HCT116 (cell line): ENCODE measurements at regions not wholly inside any gene's neighbourhood (a gene's known extent, or its start where the extent isn't known, plus 50 kb on each side); places are given as distances from the start of the nearest gene placed in this dataset.

Experiments
- ATAC-seq: fragments of 200-7000 bp; cut with Tn5 transposase; 2 replicates; pipeline ENCODE4 v1.9.1; 2020; ENCODE audit warnings: mild to moderate bottlenecking, moderate library complexity
- BruUV-seq: library from RNA; stranded (reverse); fragments of 400-500 nt; replicated peaks from 2 replicates; lab custom pipeline; 2021; lab: Mats Ljungman, UMichigan
- CTCF ChIA-PET: fragments of 300-600 bp; sonication (Branson Sonifier 250); formaldehyde crosslinking; loops from one replicate; lab custom pipeline; 2021; ENCODE audit warnings: antibody characterized with exemption; lab: Charles Lee
- POLR2A ChIA-PET: fragments of 300-600, 350-600 bp; sonication (Branson Sonifier 250); formaldehyde crosslinking; loops from one replicate; lab custom pipeline; 2021; ENCODE audit warnings: antibody characterized with exemption; lab: Charles Lee
- RAD21 ChIA-PET, 2 experiments: fragments of 300-600 bp; sonication (Branson Sonifier 250); formaldehyde crosslinking; loops; one replicate each; lab custom pipeline; 2023; ENCODE audit warnings: low total read pairs in 2 of 2; ENCODE audit not compliant: uncharacterized antibody in 2 of 2, unreplicated experiment in 2 of 2, low non-redundant PET in 1 of 2; lab: Charles Lee
- DNase-seq: peaks from one replicate; pipeline ENCODE4 v3.0.0-alpha.2; 2010; ENCODE audit warnings: low read depth, low spot score
- H2AFZ ChIP-seq: fragments of 200-600 bp; shearing (Covaris generic), sonication (generic); 2 replicates; pipeline ENCODE4 v1.6.1; 2017; ENCODE audit warnings: low read depth, mixed run types, mixed read lengths, antibody characterized with exemption, low read length; ENCODE audit not compliant: poor library complexity, severe bottlenecking
- H3K27ac ChIP-seq: 2 replicates; pipeline ENCODE4 v1.5.1; 2012; ENCODE audit warnings: low read depth, low read length
- H3K27me3 ChIP-seq: fragments of 200-600 bp; sonication (generic); 2 replicates; pipeline ENCODE4 v1.6.1; 2016; ENCODE audit warnings: mixed run types, low read length, mixed read lengths; ENCODE audit not compliant: insufficient read depth
- H3K36me3 ChIP-seq, 2 experiments: fragments of 200-500 bp in 1 of 2; fragments of 200-600 bp in 1 of 2; sonication (Bioruptor generic) in 1 of 2; sonication (generic) in 1 of 2; 2 replicates each; pipeline versions ENCODE4 v1.5.1 to v1.6.1; 2014 to 2016; ENCODE audit warnings: low read length in 2 of 2, inconsistent platforms in 1 of 2, mixed read lengths in 1 of 2, mixed run types in 1 of 2; ENCODE audit not compliant: insufficient read depth in 2 of 2, control insufficient read depth in 1 of 2
- H3K4me1 ChIP-seq, 2 experiments: fragments of 200-600 bp in 1 of 2; sonication (generic) in 1 of 2; 2 replicates each; pipeline versions ENCODE4 v1.5.1 to v1.6.1; 2012 to 2017; ENCODE audit warnings: low read length in 2 of 2, inconsistent platforms in 1 of 2, mild to moderate bottlenecking in 1 of 2, mixed read lengths in 1 of 2, mixed run types in 1 of 2, moderate library complexity in 1 of 2; ENCODE audit not compliant: insufficient read depth in 2 of 2, control insufficient read depth in 1 of 2
- H3K4me2 ChIP-seq: fragments of 200-600 bp; sonication (generic); 2 replicates; pipeline ENCODE4 v1.6.1; 2017; ENCODE audit warnings: mixed run types, low read length, mixed read lengths
- H3K4me3 ChIP-seq, 2 experiments: fragments of 200-600 bp in 1 of 2; sonication (generic) in 1 of 2; replicated peaks in 1 of 2; 2 replicates each; pipeline ENCODE4 v1.5.1; 2011 to 2016; ENCODE audit warnings: low read length in 2 of 2, control low read depth in 1 of 2, low read depth in 1 of 2, mild to moderate bottlenecking in 1 of 2, mixed read lengths in 1 of 2, mixed run types in 1 of 2
- H3K79me2 ChIP-seq: fragments of 200-600 bp; sonication (generic); 2 replicates; pipeline ENCODE4 v1.6.1; 2017; ENCODE audit warnings: mild to moderate bottlenecking, mixed run types, low read length, moderate library complexity, mixed read lengths; ENCODE audit not compliant: insufficient read depth
- H3K9ac ChIP-seq: fragments of 200-600 bp; sonication (generic); 2 replicates; pipeline ENCODE4 v1.6.1; 2016; ENCODE audit warnings: low read length, mixed read lengths
- H3K9me2 ChIP-seq: fragments of 200-600 bp; sonication (generic), shearing (Covaris generic); 2 replicates; pipeline ENCODE4 v1.6.1; 2017; ENCODE audit warnings: mixed run types, mild to moderate bottlenecking, moderate library complexity; ENCODE audit not compliant: insufficient read depth
- H3K9me3 ChIP-seq, 2 experiments: fragments of 200-500 bp in 1 of 2; fragments of 200-600 bp in 1 of 2; sonication (Bioruptor generic) in 1 of 2; sonication (generic) in 1 of 2; 2 replicates each; pipeline ENCODE4 v1.6.1; 2014 to 2017; ENCODE audit warnings: low read length in 2 of 2, mixed read lengths in 2 of 2, inconsistent platforms in 1 of 2, low read depth in 1 of 2, mild to moderate bottlenecking in 1 of 2, mixed run types in 1 of 2, moderate library complexity in 1 of 2; ENCODE audit not compliant: control insufficient read depth in 1 of 2, insufficient read depth in 1 of 2
- H4K20me1 ChIP-seq: fragments of 200-600 bp; sonication (generic), shearing (Covaris generic); 2 replicates; pipeline ENCODE4 v1.6.1; 2017; ENCODE audit warnings: mixed run types, mild to moderate bottlenecking, moderate library complexity; ENCODE audit not compliant: insufficient read depth
- EGR1 ChIP-seq: IDR thresholded peaks from 2 replicates; pipeline ENCODE4 v1.6.1; 2012; ENCODE audit warnings: low read depth
- EZH2 ChIP-seq: fragments of 200-600 bp; sonication (generic); IDR thresholded peaks from 2 replicates; pipeline ENCODE4 v1.6.1; 2017; ENCODE audit warnings: antibody characterized with exemption, mixed run types
- POLR2AphosphoS5 ChIP-seq: IDR thresholded peaks from 2 replicates; pipeline ENCODE4 v1.6.1; 2011; ENCODE audit warnings: mild to moderate bottlenecking, low read depth, low read length, moderate library complexity
- SIN3A ChIP-seq: IDR thresholded peaks from 2 replicates; pipeline ENCODE4 v1.6.1; 2012; ENCODE audit warnings: low read depth
- SP1 ChIP-seq: IDR thresholded peaks from 2 replicates; pipeline ENCODE4 v1.6.1; 2012; ENCODE audit warnings: low read depth
- SRF ChIP-seq: IDR thresholded peaks from 2 replicates; pipeline ENCODE4 v1.6.1; 2012; ENCODE audit warnings: low read depth
- TCF7L2 ChIP-seq: IDR thresholded peaks from 2 replicates; pipeline ENCODE4 v1.7.0; 2011; ENCODE audit warnings: borderline replicate concordance, inconsistent platforms; ENCODE audit not compliant: insufficient read depth, insufficient read length; ENCODE audit errors: extremely low read depth
- ZFX ChIP-seq: fragments of 450-650 bp; IDR thresholded peaks from 2 replicates; pipeline ENCODE4 v1.6.1; 2017
- intact Hi-C: fragments of 100-400 bp; cut with micrococcal nuclease; formaldehyde crosslinking; loops from 2 replicates; pipeline ENCODE4 v1.10.0; 2022
- TF ChIP-seq, protein P1 (sequence below), 3 experiments: fragments of 200-600 bp in 1 of 3; sonication (generic) in 1 of 3; IDR thresholded peaks in 2 of 3; conservative IDR thresholded peaks in 1 of 3; 2 replicates each; pipeline ENCODE4 v1.5.1; 2012 to 2017; ENCODE audit warnings: low read depth in 2 of 3, low read length in 2 of 3, antibody characterized with exemption in 1 of 3, borderline replicate concordance in 1 of 3, control low read depth in 1 of 3, mild to moderate bottlenecking in 1 of 3, mixed read lengths in 1 of 3, mixed run types in 1 of 3, moderate library complexity in 1 of 3; ENCODE audit not compliant: insufficient read depth in 1 of 3
- TF ChIP-seq, protein P2 (sequence below): IDR thresholded peaks from 2 replicates; pipeline ENCODE4 v1.6.1; 2012

DNA sequence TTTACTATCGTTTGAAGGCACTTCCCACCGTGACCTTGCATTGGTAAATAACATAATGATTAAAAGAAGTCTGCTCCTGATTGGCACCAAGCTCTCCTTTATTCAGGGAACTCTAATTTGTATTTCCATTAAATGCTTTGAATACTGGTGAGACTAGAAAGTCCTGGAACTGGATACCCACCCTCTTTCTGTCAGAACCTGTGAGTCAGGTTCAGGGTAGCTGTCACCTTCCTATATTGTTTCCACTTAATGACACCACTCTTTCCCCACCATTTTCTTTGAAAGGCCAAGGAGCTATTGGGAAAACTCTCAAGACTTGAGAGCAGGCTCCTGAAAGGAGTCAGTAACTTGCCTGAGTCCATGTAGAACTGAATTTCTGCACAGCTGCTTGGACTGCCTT lies 55.9 kb upstream of the RASSF6 start:
- Histone ChIP-seq H3K4me1 (peaks cover 0 to 12% of the 10 kb centered on the region in 2 experiments; a peak in 2 of 4 replicates), H3K4me2 (no peak overlapping the region), H3K79me2 (no peaks in the 10 kb centered on the region), H2AFZ (no peak overlapping the region), H3K27ac (no peak overlapping the region), H3K9me2 (no peaks in the 10 kb centered on the region; the same call in 1 of the 2 replicates), H3K27me3 (no peaks in the 10 kb centered on the region), H3K9me3 (no peaks in the 10 kb centered on the region), H3K4me3 (no peak overlapping the region), H3K36me3 (no peaks in the 10 kb centered on the region), H4K20me1 (no peaks in the 10 kb centered on the region), H3K9ac (no peak overlapping the region)
- BruUV-seq: no TSS peak
- CTCF ChIA-PET: interaction anchor here (1.3 to 1.9 kb wide), 3 partner anchors 22 to 458 kb away, joined by 3 to 6 read pairs (median 3); no protein-coding TSS in a partner anchor
- no peak for TF ChIP-seq TCF7L2
- no peak for TF ChIP-seq POLR2AphosphoS5
- TF ChIP-seq, protein P1, sequence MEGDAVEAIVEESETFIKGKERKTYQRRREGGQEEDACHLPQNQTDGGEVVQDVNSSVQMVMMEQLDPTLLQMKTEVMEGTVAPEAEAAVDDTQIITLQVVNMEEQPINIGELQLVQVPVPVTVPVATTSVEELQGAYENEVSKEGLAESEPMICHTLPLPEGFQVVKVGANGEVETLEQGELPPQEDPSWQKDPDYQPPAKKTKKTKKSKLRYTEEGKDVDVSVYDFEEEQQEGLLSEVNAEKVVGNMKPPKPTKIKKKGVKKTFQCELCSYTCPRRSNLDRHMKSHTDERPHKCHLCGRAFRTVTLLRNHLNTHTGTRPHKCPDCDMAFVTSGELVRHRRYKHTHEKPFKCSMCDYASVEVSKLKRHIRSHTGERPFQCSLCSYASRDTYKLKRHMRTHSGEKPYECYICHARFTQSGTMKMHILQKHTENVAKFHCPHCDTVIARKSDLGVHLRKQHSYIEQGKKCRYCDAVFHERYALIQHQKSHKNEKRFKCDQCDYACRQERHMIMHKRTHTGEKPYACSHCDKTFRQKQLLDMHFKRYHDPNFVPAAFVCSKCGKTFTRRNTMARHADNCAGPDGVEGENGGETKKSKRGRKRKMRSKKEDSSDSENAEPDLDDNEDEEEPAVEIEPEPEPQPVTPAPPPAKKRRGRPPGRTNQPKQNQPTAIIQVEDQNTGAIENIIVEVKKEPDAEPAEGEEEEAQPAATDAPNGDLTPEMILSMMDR (IDR thresholded peaks at IDR 0.05 in 2 of 3, conservative IDR thresholded peaks at IDR 0.05 in 1 of 3; ENCODE audit: borderline replicate concordance in 1 of 3, insufficient read depth in 1 of 3, low read depth in 2 of 3, low read length in 2 of 3): no peak
- no peak for TF ChIP-seq SRF
- no peak for TF ChIP-seq EZH2
- no peak for TF ChIP-seq ZFX
- no peak for TF ChIP-seq EGR1
- no peak for TF ChIP-seq SP1
- TF ChIP-seq, protein P2, sequence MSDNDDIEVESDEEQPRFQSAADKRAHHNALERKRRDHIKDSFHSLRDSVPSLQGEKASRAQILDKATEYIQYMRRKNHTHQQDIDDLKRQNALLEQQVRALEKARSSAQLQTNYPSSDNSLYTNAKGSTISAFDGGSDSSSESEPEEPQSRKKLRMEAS: no peak
- TF ChIP-seq SIN3A: no peak
- no peak for ATAC-seq
- no peak for DNase-seq
- intact Hi-C loops: loop anchor here (10.0 kb wide), 1 partner anchor 359 kb away; the partner anchor contains the start of gene CXCL3
- POLR2A ChIA-PET: no interaction called here
- RAD21 ChIA-PET: no interaction called here
